Transverse colon (tissue), 4 donors: ENCODE measurements at regions not wholly inside any gene's neighbourhood (a gene's known extent, or its start where the extent isn't known, plus 50 kb on each side); places are given as distances from the start of the nearest gene placed in this dataset.

Experiments
- CTCF ChIP-seq, 5 experiments: fragments of 200-600 bp in 3 of 5; fragments of 450-650 bp in 2 of 5; sonication (generic) in 3 of 5; IDR thresholded peaks; 1 replicate in 2 of 5; 2 replicates in 3 of 5; pipeline ENCODE4 v1.5.1; 2016 to 2017; ENCODE audit warnings: antibody characterized with exemption in 5 of 5, inconsistent platforms in 3 of 5, mild to moderate bottlenecking in 2 of 5, moderate library complexity in 1 of 5
- POLR2A ChIP-seq: fragments of 450-650 bp; IDR thresholded peaks from one replicate; pipeline ENCODE4 v1.6.1; 2016; ENCODE audit warnings: antibody characterized with exemption, mild to moderate bottlenecking, moderate library complexity
- POLR2AphosphoS5 ChIP-seq, 3 donors: sonication (generic); formaldehyde crosslinking; IDR thresholded peaks; one replicate each; pipeline ENCODE4 v1.6.1; 2016; ENCODE audit warnings: antibody characterized with exemption in 3 of 3

GRCh38 chr18:66826211-66826610 is 222.3 kb upstream of the CDH19 start:
- no peak for TF ChIP-seq CTCF (IDR thresholded peaks at IDR 0.05)
- TF ChIP-seq POLR2AphosphoS5 (IDR thresholded peaks at IDR 0.05) = no peak
- no peak for TF ChIP-seq POLR2A
